ENCODE measurements at regions not wholly inside any gene's neighbourhood (a gene's known extent, or its start where the extent isn't known, plus 50 kb on each side); places are given as distances from the start of the nearest gene placed in this dataset.
"Not testable (repeated sequence)": the region's sequence is repeated elsewhere in the genome, so short reads cannot be mapped to it uniquely, and the experiment has no call there.

- DNase-seq (ENCODE audit: low spot score): no peak
Observed at GRCh38 chr21:28587748-28588147, 404.9 kb downstream of the LTN1 start.

GRCh38 chr21:28581976-28582375, 410.7 kb downstream of the LTN1 start:
- no peak for DNase-seq (ENCODE audit: low spot score)

GRCh38 chr21:28581311-28581731, 411.4 kb downstream of the LTN1 start:
- not testable (repeated sequence) for DNase-seq (ENCODE audit: low spot score)

DNA sequence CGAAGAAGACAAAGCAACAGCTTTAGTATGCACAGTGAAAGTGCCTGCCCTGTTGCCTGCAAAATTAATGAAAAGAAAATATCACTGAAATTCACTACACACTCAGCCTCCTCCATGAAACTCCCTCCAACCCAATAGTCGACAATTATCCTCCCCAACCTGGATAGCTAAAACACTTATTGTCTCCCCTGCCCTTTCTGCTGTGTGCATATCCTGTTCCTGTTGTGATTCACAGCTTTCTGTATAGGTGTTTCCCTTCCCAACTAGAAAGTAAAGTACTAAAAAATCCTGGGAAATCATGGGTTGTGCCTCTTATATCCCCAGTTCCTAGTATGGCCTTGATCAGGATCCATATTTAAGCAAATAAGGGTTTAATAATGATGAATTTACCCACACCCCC, 412.1 kb downstream of the LTN1 start:
- peak; percentile 24 for DNase-seq (ENCODE audit: low spot score)

DNA sequence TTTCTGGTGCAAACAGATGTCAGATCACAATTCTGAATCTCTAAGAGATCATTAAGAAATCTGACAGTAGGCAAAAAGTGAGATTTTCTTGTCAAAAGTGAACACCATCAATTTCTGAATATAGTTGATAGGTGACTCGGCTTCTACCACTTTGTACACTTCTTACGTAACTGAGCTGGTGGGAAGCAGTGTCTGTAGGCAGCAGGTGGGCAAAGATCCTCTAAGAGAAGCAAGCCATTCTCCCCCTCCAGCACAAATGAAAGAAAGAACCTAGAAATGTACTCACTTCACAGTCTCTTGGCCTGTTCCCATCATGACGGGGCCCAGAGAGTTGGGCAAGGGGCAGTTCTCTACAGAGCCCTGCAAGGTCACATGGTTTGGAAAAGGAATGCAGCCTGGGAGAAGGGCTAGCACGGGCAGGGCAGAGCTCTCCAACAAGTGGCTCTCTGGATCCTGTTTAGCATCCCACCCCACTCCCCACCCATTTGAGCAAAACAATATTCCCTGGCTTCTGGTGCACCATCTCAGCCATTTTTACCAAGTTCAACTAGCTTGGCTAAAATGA, 412.6 kb downstream of the LTN1 start:
- no peak for DNase-seq (ENCODE audit: low spot score)

GRCh38 chr21:28568692-28569091, 424.0 kb downstream of the LTN1 start:
- DNase-seq (ENCODE audit: low spot score): no peak

- not testable (repeated sequence) for DNase-seq (ENCODE audit: low spot score)
Observed at GRCh38 chr21:28563933-28564332, 428.7 kb downstream of the LTN1 start.

GRCh38 chr21:28561772-28562171, 430.9 kb downstream of the LTN1 start:
- no peak for DNase-seq (ENCODE audit: low spot score)

- DNase-seq (ENCODE audit: low spot score): no peak
Observed at GRCh38 chr21:28554660-28555475, 437.8 kb downstream of the LTN1 start.

DNA sequence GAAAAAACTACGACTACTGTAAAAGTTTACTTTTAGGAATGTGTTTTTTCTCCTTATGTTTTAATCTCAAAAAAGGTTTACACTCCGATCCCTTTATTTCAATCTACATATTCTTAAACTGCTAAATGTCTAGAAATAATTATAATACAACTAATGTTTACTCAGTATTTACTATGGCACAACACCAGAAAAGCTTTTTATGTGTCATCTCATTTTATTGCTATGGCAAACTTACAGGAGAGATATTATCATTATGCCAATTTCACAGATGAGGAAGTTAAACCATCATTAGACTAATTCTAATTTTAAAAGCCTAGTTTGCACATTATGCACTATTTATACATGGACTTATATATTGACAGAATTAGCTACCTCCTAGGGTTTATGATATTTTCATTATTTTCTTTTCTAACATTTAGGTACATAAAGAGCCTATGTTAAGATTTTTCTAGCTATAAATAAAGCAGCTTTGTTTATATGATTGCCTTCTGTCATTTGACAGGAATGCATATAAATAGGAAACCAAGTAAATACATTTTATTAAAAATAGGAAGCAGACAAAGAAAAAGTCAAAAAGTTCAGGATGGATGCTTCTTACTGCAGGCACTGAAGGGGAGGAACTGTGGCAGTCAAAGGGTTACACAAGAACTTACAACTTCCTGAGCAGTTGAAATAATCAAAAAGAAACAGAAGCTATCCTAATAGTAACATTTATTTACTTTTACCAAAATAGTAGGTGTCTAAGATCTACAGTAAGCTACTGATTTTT, 442.4 kb downstream of the LTN1 start:
- no peak for DNase-seq (ENCODE audit: low spot score)

GRCh38 chr21:28548291-28548690, 444.4 kb downstream of the LTN1 start:
- DNase-seq (ENCODE audit: low spot score): no peak

DNA sequence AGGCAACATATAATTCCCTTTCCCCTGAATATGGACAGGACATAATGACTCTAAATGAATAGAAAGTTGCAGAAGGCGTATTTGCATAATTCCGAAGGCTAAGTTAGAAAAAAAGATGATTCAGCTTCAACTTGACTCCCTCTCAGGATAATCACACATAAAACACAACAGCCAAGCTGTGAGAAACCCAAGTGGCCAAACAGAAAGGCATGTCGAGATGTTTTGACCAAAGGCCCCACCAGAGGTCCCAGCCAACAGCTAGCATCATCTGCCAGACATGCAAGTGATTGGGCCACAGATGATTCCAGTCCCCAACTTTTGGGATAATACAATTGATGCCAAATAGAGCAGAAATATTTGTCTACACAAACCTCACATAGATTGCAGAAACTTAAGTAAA, 444.9 kb downstream of the LTN1 start:
- no peak for DNase-seq (ENCODE audit: low spot score)

DNA sequence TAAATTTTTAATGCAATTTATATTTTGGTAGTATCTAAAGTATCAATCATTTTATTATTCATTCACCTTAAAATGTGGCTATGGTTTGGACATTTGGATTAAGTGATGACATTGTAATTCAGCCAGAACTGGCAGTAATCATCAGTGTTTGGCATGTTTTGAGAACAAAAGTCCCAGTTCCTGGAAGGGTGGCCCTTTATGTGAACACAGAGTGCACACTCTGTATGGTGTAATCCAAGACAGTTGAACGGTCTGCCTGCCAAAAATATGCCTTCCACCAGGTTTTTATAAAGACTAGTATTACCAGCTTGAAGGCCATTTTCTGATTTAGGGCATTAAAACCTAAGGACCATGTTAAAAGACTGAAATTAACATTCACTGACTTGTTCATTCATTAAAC, 448.7 kb downstream of the LTN1 start:
- no peak for DNase-seq (ENCODE audit: low spot score)

- no peak for DNase-seq (ENCODE audit: low spot score)
Observed at GRCh38 chr21:28541371-28542112, 451.1 kb downstream of the LTN1 start.

DNA sequence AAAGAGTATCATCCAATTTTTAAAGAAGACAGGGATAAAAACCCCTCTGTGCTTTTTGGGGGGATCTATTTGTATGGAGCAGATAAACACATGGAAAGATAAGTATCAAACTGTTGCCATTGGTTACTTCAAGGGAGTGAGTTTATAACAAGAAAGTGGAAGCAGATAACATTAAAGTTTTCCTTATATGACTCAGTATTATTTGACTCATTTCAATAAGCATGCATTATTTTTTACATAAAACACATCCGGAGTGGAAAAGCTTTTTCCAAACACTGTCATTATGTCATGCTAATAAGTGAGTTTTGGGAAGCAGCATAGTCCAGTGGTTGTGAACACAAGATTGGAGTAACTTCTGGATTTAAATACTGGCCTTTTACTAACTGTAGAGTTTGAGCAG, 452.2 kb downstream of the LTN1 start:
- no peak for DNase-seq (ENCODE audit: low spot score)

DNA sequence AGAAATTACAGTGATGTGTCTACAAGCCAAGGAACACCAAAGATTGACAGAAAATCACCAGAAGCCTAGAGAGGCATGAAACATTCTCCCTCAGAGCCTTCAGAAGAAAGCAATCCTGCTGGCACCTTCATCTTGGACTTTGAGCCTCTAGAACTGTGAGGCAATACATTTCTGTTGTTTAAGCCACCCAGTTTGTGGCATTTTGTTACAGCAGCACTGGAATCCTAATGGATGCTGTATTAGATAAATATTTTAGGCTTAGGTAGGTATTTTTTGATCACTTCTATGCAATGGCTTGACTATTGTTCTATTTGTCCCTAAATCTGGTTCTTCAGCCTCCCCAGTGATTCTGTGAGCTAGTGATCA, 453.1 kb downstream of the LTN1 start:
- no peak for DNase-seq (ENCODE audit: low spot score)

GRCh38 chr21:28538987-28539622, 453.6 kb downstream of the LTN1 start:
- DNase-seq (ENCODE audit: low spot score): no peak

DNA sequence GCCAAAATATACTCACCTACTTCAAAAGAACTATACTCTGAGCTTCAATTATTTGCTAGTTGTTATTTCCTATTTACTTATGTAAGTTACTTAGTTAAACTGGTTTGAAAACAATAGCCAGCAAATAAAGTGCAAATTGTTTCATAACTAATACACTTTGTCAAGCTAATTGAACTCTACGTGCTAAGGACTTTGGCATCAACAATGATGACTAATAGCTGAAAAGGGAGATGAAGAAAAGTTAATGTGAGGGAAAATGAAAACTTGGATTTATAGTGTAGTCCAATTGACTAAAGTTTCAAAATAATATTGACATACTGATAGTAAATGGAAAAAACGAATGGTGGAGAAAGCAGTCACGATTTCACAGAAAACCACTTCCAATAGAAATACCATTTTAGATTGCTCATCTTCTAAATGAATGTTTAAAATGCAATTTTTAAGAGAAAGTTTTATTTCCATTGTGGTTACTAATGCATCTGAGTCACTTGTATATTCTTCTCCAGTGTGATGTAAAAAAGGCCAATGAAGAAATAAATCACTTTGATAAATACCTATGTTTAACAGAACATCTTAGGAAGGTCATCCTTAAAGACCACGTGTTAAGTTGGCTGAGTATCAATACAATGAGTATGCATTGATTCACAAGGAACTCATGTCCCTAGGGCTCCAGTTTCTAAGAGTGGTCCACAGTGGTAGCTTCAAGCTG, 455.2 kb downstream of the LTN1 start:
- no peak for DNase-seq (ENCODE audit: low spot score)

- no peak for DNase-seq (ENCODE audit: low spot score)
Observed at GRCh38 chr21:28532446-28532845, 460.2 kb downstream of the LTN1 start.

GRCh38 chr21:28523367-28523766, 469.3 kb downstream of the LTN1 start:
- DNase-seq (ENCODE audit: low spot score): no peak
